H9 (cell line): ENCODE measurements at regions not wholly inside any gene's neighbourhood (a gene's known extent, or its start where the extent isn't known, plus 50 kb on each side); places are given as distances from the start of the nearest gene placed in this dataset.

Source experiments
- DNase-seq: peaks from one replicate; pipeline ENCODE4 v3.0.0-alpha.2; 2017
- H2AFZ ChIP-seq: one replicate; pipeline ENCODE4 v1.6.1; 2013; ENCODE audit warnings: mild to moderate bottlenecking, low read length, control low read depth, moderate library complexity
- H2AK5ac ChIP-seq: 2 replicates; pipeline ENCODE4 v1.6.1; 2013; ENCODE audit warnings: low read length, control low read depth, mixed read lengths; ENCODE audit not compliant: insufficient read length
- H2BK120ac ChIP-seq: one replicate; pipeline ENCODE4 v1.6.1; 2013; ENCODE audit warnings: low read depth, mild to moderate bottlenecking, low read length, control low read depth, inconsistent platforms; ENCODE audit not compliant: poor library complexity, severe bottlenecking
- H2BK12ac ChIP-seq: 2 replicates; pipeline ENCODE4 v1.6.1; 2013; ENCODE audit warnings: low read length, control low read depth, mixed read lengths, low read depth; ENCODE audit not compliant: insufficient read length
- H2BK15ac ChIP-seq: 2 replicates; pipeline ENCODE4 v1.6.1; 2013; ENCODE audit warnings: low read depth, low read length, control low read depth
- H2BK20ac ChIP-seq: one replicate; pipeline ENCODE4 v1.6.1; 2013; ENCODE audit warnings: low read depth, mild to moderate bottlenecking, low read length, control low read depth, inconsistent platforms; ENCODE audit not compliant: poor library complexity, severe bottlenecking
- H2BK5ac ChIP-seq: 2 replicates; pipeline ENCODE4 v1.6.1; 2013; ENCODE audit warnings: low read length, control low read depth, mixed read lengths; ENCODE audit not compliant: insufficient read length
- H3K14ac ChIP-seq: 2 replicates; pipeline ENCODE4 v1.6.1; 2013; ENCODE audit warnings: low read length, control low read depth; ENCODE audit not compliant: insufficient read depth
- H3K18ac ChIP-seq: 2 replicates; pipeline ENCODE4 v1.6.1; 2013; ENCODE audit warnings: low read depth, mild to moderate bottlenecking, mixed read lengths, low read length, control low read depth; ENCODE audit not compliant: insufficient read length
- H3K23ac ChIP-seq: 2 replicates; pipeline ENCODE4 v1.6.1; 2013; ENCODE audit warnings: low read length, control low read depth, mixed read lengths, low read depth; ENCODE audit not compliant: insufficient read length
- H3K23me2 ChIP-seq: 2 replicates; pipeline ENCODE4 v1.6.1; 2013; ENCODE audit warnings: low read depth, mild to moderate bottlenecking, mixed read lengths, low read length, control low read depth; ENCODE audit not compliant: insufficient read length, poor library complexity, severe bottlenecking
- H3K27ac ChIP-seq: 2 replicates; pipeline ENCODE4 v1.5.1; 2013; ENCODE audit warnings: low read length, control low read depth, mixed read lengths, low read depth; ENCODE audit not compliant: insufficient read length
- H3K27me3 ChIP-seq: 2 replicates; pipeline ENCODE4 v1.6.1; 2013; ENCODE audit warnings: low read length, control low read depth, inconsistent platforms; ENCODE audit not compliant: insufficient read depth
- H3K4ac ChIP-seq: 2 replicates; pipeline ENCODE4 v1.6.1; 2013; ENCODE audit warnings: low read depth, mild to moderate bottlenecking, control low read depth, inconsistent platforms, low read length, moderate library complexity
- H3K4me1 ChIP-seq: 2 replicates; pipeline ENCODE4 v1.6.1; 2013; ENCODE audit warnings: low read length, control low read depth, inconsistent platforms; ENCODE audit not compliant: insufficient read depth
- H3K4me2 ChIP-seq: 2 replicates; pipeline ENCODE4 v1.6.1; 2013; ENCODE audit warnings: low read length, control low read depth, mixed read lengths; ENCODE audit not compliant: insufficient read length, insufficient read depth
- H3K56ac ChIP-seq: 2 replicates; pipeline ENCODE4 v1.6.1; 2013; ENCODE audit warnings: low read depth, mild to moderate bottlenecking, mixed read lengths, low read length, control low read depth; ENCODE audit not compliant: insufficient read length
- H3K79me1 ChIP-seq: 2 replicates; pipeline ENCODE4 v1.6.1; 2013; ENCODE audit warnings: low read depth, mild to moderate bottlenecking, moderate library complexity, low read length, control low read depth, inconsistent platforms; ENCODE audit not compliant: insufficient read depth, poor library complexity, severe bottlenecking
- H3K79me2 ChIP-seq: 2 replicates; pipeline ENCODE4 v1.6.1; 2013; ENCODE audit warnings: low read length, control low read depth, inconsistent platforms; ENCODE audit not compliant: insufficient read depth
- H3K9ac ChIP-seq: 2 replicates; pipeline ENCODE4 v1.6.1; 2013; ENCODE audit warnings: low read length, control low read depth, mixed read lengths; ENCODE audit not compliant: insufficient read length; ENCODE audit errors: extremely low read depth
- H3K9me3 ChIP-seq: one replicate; pipeline ENCODE4 v1.6.1; 2013; ENCODE audit warnings: low read depth, low read length, inconsistent platforms; ENCODE audit not compliant: control insufficient read depth
- H3T11ph ChIP-seq: one replicate; pipeline ENCODE4 v1.6.1; 2013; ENCODE audit warnings: mild to moderate bottlenecking, low read length, control low read depth, inconsistent platforms
- H4K20me1 ChIP-seq: one replicate; pipeline ENCODE4 v1.6.1; 2013; ENCODE audit not compliant: control insufficient read depth, insufficient read length, insufficient read depth
- H4K5ac ChIP-seq: 2 replicates; pipeline ENCODE4 v1.6.1; 2013; ENCODE audit warnings: low read depth, mild to moderate bottlenecking, mixed read lengths, low read length, control low read depth; ENCODE audit not compliant: insufficient read length
- H4K8ac ChIP-seq: replicated peaks from 2 replicates; pipeline ENCODE4 v1.6.1; 2013; ENCODE audit warnings: low read length, control low read depth, mixed read lengths, low read depth; ENCODE audit not compliant: insufficient read length
- H4K91ac ChIP-seq: 2 replicates; pipeline ENCODE4 v1.6.1; 2013; ENCODE audit warnings: low read depth, mild to moderate bottlenecking, moderate library complexity, mixed read lengths, low read length, control low read depth; ENCODE audit not compliant: insufficient read length
- H3K27ac Mint-ChIP-seq, 3 experiments: 2 replicates in 2 of 3; 3 replicates in 1 of 3; pipeline ENCODE4 v1.8.0; 2020 to 2021; ENCODE audit warnings: mixed read lengths in 3 of 3, mild to moderate bottlenecking in 1 of 3, moderate library complexity in 1 of 3
- H3K27me3 Mint-ChIP-seq: 2 replicates; pipeline ENCODE4 v1.8.0; 2021; ENCODE audit warnings: low read depth, mild to moderate bottlenecking, moderate library complexity, mixed read lengths
- H3K36me3 Mint-ChIP-seq, 3 experiments: 2 replicates in 2 of 3; 3 replicates in 1 of 3; pipeline ENCODE4 v1.8.0; 2020 to 2021; ENCODE audit warnings: low read depth in 3 of 3, mixed read lengths in 3 of 3; ENCODE audit not compliant: insufficient read depth in 1 of 3
- H3K4me1 Mint-ChIP-seq, 2 experiments: 2 replicates each; pipeline ENCODE4 v1.8.0; 2020; ENCODE audit warnings: mixed read lengths in 2 of 2
- H3K4me3 Mint-ChIP-seq, 2 experiments: 2 replicates in 1 of 2; 3 replicates in 1 of 2; pipeline ENCODE4 v1.8.0; 2020 to 2021; ENCODE audit warnings: mild to moderate bottlenecking in 2 of 2, mixed read lengths in 2 of 2, moderate library complexity in 1 of 2
- H3K9me3 Mint-ChIP-seq, 2 experiments: 2 replicates in 1 of 2; 3 replicates in 1 of 2; pipeline ENCODE4 v1.8.0; 2020; ENCODE audit warnings: mild to moderate bottlenecking in 2 of 2, mixed read lengths in 2 of 2, moderate library complexity in 1 of 2
- CTCF ChIP-seq: fragments of 200-600 bp; sonication (generic); conservative IDR thresholded peaks from 3 replicates; pipeline ENCODE4 v1.8.0; 2021; ENCODE audit warnings: antibody characterized with exemption, mild to moderate bottlenecking
- WGBS: extraction: QIAGEN DNeasy Blood & Tissue Kit; methylation state at CpG from one replicate; pipeline ENCODE4 v1.1.7; 2013; ENCODE audit warnings: missing lambda C conversion rate, low lambda C conversion rate, mixed read lengths; ENCODE audit not compliant: insufficient read length; ENCODE audit errors: extremely low coverage; 5-methylcytosine and 5-hydroxymethylcytosine counted together

GRCh38 chr7:155222573-155222972, 75.1 kb upstream of the INSIG1 start:
- peaks cover 24 to 36% of the 10 kb centered on the region in 2 experiments for H3K4me1 Mint-ChIP-seq

More at GRCh38 chr7:155222573-155222972, 75.1 kb upstream of the INSIG1 start:
- Histone ChIP-seq H3K4me2 (no peak overlapping the region), H4K20me1 (no peaks in the 10 kb centered on the region), H3T11ph (no peak overlapping the region), H3K27me3 (no peaks in the 10 kb centered on the region; the same call in 1 of the 2 replicates), H2AFZ (no peak overlapping the region), H3K4ac (no peak overlapping the region), H3K27ac (no peak overlapping the region), H2AK5ac (no peak overlapping the region), H4K5ac (no peak overlapping the region), H3K56ac (no peak overlapping the region), H3K4me1 (peaks cover 2% of the 10 kb centered on the region; the same call in 1 of the 2 replicates), H3K18ac (no peak overlapping the region), H2BK15ac (no peak overlapping the region), H4K8ac (no peak overlapping the region), H2BK12ac (no peak overlapping the region), H2BK20ac (no peak overlapping the region), H3K79me2 (no peaks in the 10 kb centered on the region), H3K79me1 (no peaks in the 10 kb centered on the region), H2BK5ac (no peak overlapping the region), H3K23ac (no peak overlapping the region), H3K14ac (no peak overlapping the region), H2BK120ac (no peak overlapping the region), H4K91ac (no peak overlapping the region), H3K9me3 (no peaks in the 10 kb centered on the region), H3K23me2 (no peaks in the 10 kb centered on the region), H3K9ac (no peak overlapping the region)
- Mint-ChIP-seq H3K4me3 (no peak overlapping the region), H3K36me3 (no peaks in the 10 kb centered on the region; a peak in 1 of 7 replicates), H3K27me3 (peaks cover 23% of the 10 kb centered on the region), H3K27ac (no peak overlapping the region), H3K9me3 (peaks cover 0 to 3% of the 10 kb centered on the region in 2 experiments; a peak in 1 of 5 replicates)
- no peak for TF ChIP-seq CTCF
- no peak for DNase-seq
- no CpG with 5 or more reads among the region's 5 CpGs for WGBS
